NOMO-1 (cell line): ENCODE measurements at regions not wholly inside any gene's neighbourhood (a gene's known extent, or its start where the extent isn't known, plus 50 kb on each side); places are given as distances from the start of the nearest gene placed in this dataset.

Experiments
- DNase-seq, 2 experiments: peaks; one replicate each; lab custom pipeline; 2025; ENCODE audit not compliant: unreplicated experiment in 2 of 2; lab: John Stamatoyannopoulos, UW

DNA sequence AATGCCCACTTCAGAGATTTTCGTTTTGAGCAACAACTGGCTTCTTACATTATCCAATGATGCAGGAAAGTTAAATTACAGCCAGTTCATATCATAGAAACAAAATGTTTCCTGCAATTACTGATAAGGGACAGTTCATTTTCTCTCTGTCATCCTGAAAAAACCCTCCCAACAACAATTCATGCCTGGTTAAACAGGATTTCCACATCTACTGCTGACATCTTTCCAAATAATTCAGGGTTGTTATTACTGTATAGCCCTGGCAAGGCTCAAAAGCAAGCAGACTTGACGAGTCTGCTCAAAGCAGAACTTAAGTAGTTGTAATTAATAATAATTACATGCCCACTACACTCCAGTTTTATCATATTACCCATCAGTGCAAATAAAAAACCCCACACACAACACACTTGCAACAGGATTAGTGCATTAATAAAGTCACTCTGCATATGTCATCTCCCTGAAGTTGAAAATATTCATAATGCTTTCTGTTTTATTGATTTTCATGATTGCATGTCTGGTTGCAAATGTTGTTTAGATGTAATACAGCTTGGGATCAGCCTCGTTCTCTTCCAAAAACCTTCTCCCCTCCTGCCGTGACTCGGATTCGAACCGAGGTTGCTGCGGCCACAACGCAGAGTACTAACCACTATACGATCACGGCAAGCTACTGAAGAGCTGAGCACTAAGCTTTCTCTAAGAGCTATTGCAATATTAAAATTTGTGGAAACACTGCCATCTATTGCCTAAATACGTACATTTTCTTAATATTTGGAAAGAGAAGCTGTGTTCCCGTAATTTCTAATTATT lies 119.6 kb upstream of the NFIB start:
- peak; percentile 1 for DNase-seq

GRCh38 chr9:14432666-14433350 lies 118.9 kb upstream of the NFIB start:
- no peak for DNase-seq

DNA sequence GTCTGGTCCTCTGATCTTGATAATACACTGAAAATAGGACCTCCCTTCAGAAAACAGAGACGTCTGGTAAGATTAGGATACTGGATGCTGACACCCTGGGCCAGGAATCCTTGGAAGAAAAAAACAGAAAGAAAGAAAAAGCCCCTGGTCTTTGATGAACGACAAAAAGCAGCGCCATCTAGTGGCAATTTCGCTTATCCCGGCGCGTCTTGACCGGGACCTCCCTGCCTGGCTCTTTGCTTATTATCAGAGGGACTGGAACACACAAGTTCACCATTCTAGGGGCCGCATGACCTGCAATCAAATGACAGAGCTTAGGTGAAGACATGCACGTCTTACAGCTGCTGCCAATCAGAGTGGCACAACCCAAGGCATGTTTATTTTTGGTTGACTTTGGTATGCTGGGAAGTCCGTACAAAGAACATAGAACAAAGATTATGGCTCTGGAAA lies 114.9 kb upstream of the NFIB start:
- DNase-seq = no peak

DNA sequence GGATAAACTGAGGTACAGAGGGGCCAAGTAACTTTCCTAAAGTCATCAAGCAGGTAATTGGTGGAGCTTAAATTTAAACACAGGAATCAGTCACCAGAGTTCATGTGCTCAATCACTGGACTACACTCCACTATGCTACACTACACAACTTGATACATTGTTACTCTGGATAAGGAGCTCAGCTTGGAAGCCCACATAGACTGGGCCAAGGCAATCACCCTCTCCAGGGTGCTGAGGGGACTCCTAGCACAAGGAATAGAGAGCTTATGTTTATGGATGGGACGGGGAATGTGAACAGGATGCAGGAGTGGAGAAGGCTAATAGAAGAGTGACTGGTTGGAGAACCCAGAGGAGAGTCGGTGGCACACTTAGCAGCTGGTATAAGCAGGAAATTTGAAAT lies 113.5 kb upstream of the NFIB start:
- no peak for DNase-seq

DNA sequence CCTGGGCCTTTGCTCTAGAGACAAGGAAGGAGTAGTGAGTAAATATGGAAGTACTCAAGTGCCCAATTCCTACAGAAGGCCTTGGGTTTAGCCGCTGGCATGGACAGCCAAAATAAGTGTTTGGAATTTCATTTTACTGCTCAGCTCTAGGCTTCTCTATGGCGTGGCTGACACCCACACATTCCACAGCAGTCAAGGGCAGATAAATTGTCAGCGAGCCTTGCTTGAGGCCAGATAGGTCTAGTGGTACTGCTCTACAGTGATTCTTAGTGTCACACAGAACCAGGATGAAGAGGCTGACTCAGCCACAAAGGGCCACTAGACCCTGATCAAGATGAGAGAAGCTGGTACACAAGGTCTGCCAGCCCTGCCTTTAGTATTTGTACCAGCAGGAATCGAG lies 111.0 kb upstream of the NFIB start:
- DNase-seq = no peak

DNA sequence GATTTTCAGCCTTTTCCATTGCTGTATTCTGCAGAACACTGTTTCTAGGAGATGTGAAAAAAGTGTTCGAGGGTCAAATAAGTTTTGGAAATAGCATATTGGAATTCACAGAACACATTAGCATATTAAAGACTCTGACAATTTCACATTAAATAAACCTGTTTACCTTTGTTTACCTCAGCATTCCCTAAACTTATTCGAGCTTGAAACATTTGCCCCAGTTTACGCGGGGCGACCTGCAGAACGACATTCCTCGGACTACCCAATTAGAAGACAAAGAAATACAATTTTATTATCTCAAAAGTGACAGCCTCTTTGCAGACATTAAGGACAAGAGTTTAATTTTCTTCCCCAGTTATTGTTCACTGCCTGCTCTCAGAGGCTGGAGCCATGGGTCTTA lies 110.3 kb upstream of the NFIB start:
- no peak for DNase-seq

- DNase-seq = no peak
These were observed 109.9 kb upstream of the NFIB start for GRCh38 chr9:14423815-14424261.

DNA sequence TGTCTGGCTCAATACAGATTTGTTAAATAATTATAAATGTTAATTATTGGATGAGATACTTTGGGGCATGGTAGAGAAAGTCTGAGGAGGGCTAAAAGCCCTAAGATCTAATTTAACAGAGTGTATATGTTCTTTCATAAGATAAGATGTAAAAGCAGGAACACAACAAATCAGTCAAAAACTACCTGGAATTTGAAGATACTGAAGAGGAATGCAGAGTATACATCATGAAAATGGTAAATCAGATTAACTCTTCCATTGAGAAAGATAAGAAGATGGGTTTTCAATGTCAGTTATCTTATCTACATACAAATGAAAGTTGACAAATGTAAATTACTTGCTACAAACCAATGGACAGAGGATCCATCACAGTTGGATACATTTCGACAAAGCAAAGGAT lies 107.3 kb upstream of the NFIB start:
- no peak for DNase-seq

- DNase-seq = no peak
These were observed 105.3 kb upstream of the NFIB start for GRCh38 chr9:14418941-14419937.

DNA sequence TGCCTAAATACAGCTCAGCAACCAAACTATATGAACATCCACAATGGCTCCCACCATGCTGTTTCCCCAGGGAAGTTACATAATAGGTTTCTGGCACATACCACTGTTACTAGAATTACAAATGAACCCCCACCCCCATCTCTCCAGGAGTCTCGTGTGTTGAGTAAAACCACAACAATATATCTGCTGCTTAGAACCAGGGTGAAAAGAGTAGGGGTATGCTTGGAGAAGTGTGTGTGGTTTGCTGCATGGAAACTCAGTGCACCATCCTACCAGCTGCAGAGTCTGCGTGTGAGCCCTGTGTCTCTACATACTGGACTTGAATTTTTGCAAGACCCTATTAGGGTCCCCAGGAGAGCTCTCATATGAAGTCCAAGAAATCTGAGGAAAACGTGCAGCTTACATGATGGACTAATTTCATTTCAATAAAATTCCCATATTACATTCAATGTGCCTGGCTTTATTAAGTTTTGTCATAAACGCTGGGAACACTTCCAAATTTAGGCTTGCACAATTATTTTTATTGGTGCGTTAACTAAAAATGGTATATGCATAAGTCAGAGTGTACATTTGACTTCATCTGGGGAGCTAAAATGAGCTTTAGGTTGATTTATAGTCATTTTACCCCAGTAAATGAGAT lies 104.5 kb upstream of the NFIB start:
- DNase-seq = no peak

GRCh38 chr9:14417237-14417636 lies 103.3 kb upstream of the NFIB start:
- no peak for DNase-seq

- no peak for DNase-seq
These were observed 102.0 kb upstream of the NFIB start for GRCh38 chr9:14415947-14416346.

DNA sequence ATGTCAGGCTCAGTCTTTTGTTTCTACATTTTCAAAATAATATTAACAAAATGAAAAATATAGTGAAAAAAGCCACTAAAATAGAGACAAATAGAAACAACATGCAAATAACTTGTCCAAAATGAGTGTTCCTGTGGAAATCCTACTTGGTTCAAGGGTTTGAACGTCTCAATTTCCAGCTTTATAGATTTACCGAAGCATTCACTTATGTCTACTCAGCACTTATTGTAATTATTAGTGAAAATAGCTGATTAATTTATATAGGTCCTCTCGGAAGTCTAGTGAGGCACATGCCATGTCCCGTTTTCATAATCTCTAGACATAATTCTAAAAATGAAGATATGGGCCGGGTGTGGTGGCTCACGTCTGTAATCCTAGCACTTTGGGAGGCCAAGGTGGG lies 99.9 kb upstream of the NFIB start:
- no peak for DNase-seq

GRCh38 chr9:14412775-14413174 lies 98.8 kb upstream of the NFIB start:
- no peak for DNase-seq

GRCh38 chr9:14406463-14406862 lies 92.5 kb upstream of the NFIB start:
- DNase-seq = no peak

- no peak for DNase-seq
These were observed 91.3 kb upstream of the NFIB start for GRCh38 chr9:14405176-14405706.

DNA sequence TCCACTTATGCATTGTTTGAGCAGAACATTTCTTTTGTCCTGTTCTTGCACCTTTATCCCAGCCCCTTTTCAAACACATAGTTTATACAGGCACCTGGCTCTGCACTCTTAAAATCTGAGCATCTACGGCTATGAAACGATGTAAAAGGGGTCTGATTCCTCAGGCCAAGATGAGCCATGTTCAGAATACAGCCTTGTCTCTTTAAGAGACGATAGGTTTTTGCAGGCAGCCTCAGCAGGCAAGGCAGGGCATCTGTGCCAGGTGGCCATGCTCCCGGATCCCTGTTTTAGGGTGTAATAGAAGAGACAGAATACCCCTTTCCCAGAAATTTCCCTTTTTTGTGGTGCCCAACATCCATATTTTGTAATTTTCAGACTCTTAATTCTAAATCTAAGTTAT lies 89.1 kb upstream of the NFIB start:
- DNase-seq = no peak

- no peak for DNase-seq
These were observed 88.6 kb upstream of the NFIB start for GRCh38 chr9:14402583-14402982.

DNA sequence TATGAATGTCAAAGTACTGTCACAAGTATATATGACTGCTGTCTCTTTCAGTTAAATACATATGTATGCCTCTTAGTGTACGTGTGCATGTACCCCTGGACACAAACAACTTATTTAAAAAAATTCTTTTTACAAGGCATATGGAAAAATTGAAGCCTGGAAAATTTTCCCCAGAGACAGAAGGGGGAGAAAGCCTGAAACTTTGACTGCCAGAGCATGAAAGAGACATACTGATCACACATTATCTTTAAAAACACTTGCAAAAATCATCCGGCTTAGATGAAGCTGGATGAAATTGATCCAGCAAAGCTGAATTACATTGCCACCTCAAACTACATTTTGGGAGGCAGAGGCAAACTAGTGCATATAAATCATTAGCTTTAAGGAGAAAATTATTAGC lies 88.0 kb upstream of the NFIB start:
- no peak for DNase-seq

- DNase-seq = no peak
These were observed 86.7 kb upstream of the NFIB start for GRCh38 chr9:14400658-14400995.
